Endothelial cell of umbilical vein (primary cell): ENCODE measurements at regions not wholly inside any gene's neighbourhood (a gene's known extent, or its start where the extent isn't known, plus 50 kb on each side); places are given as distances from the start of the nearest gene placed in this dataset.

Source experiments
- BruUV-seq: library from RNA; stranded (reverse); fragments of 400-500 nt; replicated peaks from 2 replicates; lab custom pipeline; 2021; lab: Mats Ljungman, UMichigan
- CTCF ChIA-PET: fragments of 300-600, 350-600 bp; sonication (Branson Sonifier 250); formaldehyde crosslinking; loops from one replicate; lab custom pipeline; 2021; ENCODE audit warnings: antibody characterized with exemption, inconsistent platforms; lab: Charles Lee
- POLR2A ChIA-PET: fragments of 300-600, 350-600 bp; sonication (Branson Sonifier 250); formaldehyde crosslinking; loops from one replicate; lab custom pipeline; 2021; ENCODE audit warnings: antibody characterized with exemption, inconsistent platforms; lab: Charles Lee
- DNase-seq: peaks from one replicate; pipeline ENCODE4 v3.0.0-alpha.2; 2011; ENCODE audit warnings: low read depth, low spot score
- FAIRE-seq: peaks from 2 replicates; lab custom pipeline; 2011; peaks lifted over from hg19 to GRCh38; lab: Jason Lieb, UNC
- H2AFZ ChIP-seq: 2 replicates; pipeline ENCODE4 v1.6.0; 2012; ENCODE audit warnings: low read depth, low read length, control low read depth, inconsistent platforms
- H3K27ac ChIP-seq: 2 replicates; pipeline ENCODE4 v1.5.1; 2011; ENCODE audit warnings: low read depth, mild to moderate bottlenecking, control low read depth, low read length, moderate library complexity; ENCODE audit not compliant: insufficient read depth
- H3K27me3 ChIP-seq, 2 experiments: 2 replicates each; pipeline versions ENCODE4 v1.6.0 to v1.6.1; 2011; ENCODE audit warnings: low read length in 2 of 2, mixed read lengths in 1 of 2; ENCODE audit not compliant: control insufficient read depth in 2 of 2, insufficient read depth in 2 of 2
- H3K36me3 ChIP-seq, 2 experiments: 2 replicates in 1 of 2; 3 replicates in 1 of 2; pipeline ENCODE4 v1.5.1; 2011; ENCODE audit warnings: low read length in 2 of 2, mild to moderate bottlenecking in 1 of 2, moderate library complexity in 1 of 2; ENCODE audit not compliant: control insufficient read depth in 2 of 2, insufficient read depth in 2 of 2; ENCODE audit errors: extremely low read depth in 1 of 2
- H3K4me1 ChIP-seq: 3 replicates; pipeline ENCODE4 v1.5.1; 2011; ENCODE audit warnings: mild to moderate bottlenecking, low read length; ENCODE audit not compliant: control insufficient read depth, insufficient read depth; ENCODE audit errors: extremely low read depth
- H3K4me2 ChIP-seq: 2 replicates; pipeline ENCODE4 v1.6.1; 2011; ENCODE audit warnings: low read length, control low read depth, mixed read lengths; ENCODE audit not compliant: insufficient read depth
- H3K4me3 ChIP-seq, 3 experiments: fragments of 200-600 bp in 1 of 3; sonication (generic), shearing (Covaris generic) in 1 of 3; replicated peaks in 1 of 3; 2 replicates each; pipeline ENCODE4 v1.5.1; 2011 to 2016; ENCODE audit warnings: control low read depth in 3 of 3, low read length in 3 of 3, mild to moderate bottlenecking in 2 of 3, inconsistent platforms in 1 of 3, low read depth in 1 of 3, moderate library complexity in 1 of 3; ENCODE audit not compliant: insufficient read depth in 1 of 3
- H3K79me2 ChIP-seq: 2 replicates; pipeline ENCODE4 v1.6.0; 2012; ENCODE audit warnings: low read length, inconsistent platforms; ENCODE audit not compliant: control insufficient read depth, insufficient read depth
- H3K9ac ChIP-seq: replicated peaks from 2 replicates; pipeline ENCODE3; 2011; ENCODE audit warnings: low read length, control low read depth; ENCODE audit not compliant: insufficient read depth; ENCODE audit errors: extremely low read depth
- H3K9me1 ChIP-seq: replicated peaks from 3 replicates; pipeline ENCODE4 v1.6.0; 2011; ENCODE audit warnings: mild to moderate bottlenecking, low read length; ENCODE audit not compliant: control insufficient read depth, insufficient read depth; ENCODE audit errors: extremely low read depth
- H3K9me3 ChIP-seq: replicated peaks from 2 replicates; pipeline ENCODE4 v1.5.1; 2012; ENCODE audit warnings: low read length, inconsistent platforms; ENCODE audit not compliant: control insufficient read depth, insufficient read depth
- H4K20me1 ChIP-seq: replicated peaks from 2 replicates; pipeline ENCODE3; 2011; ENCODE audit warnings: mild to moderate bottlenecking, low read length; ENCODE audit not compliant: control insufficient read depth, insufficient read depth; ENCODE audit errors: extremely low read depth
- CTCF ChIP-seq, 2 donors: IDR thresholded peaks; 1 replicate in 1 of 2; 2 replicates in 1 of 2; pipeline ENCODE4 v1.5.1; 2011; ENCODE audit warnings: low read length in 2 of 2, mild to moderate bottlenecking in 2 of 2, moderate library complexity in 2 of 2, control low read depth in 1 of 2, inconsistent platforms in 1 of 2, low read depth in 1 of 2; ENCODE audit not compliant: insufficient read depth in 1 of 2; ENCODE audit errors: extremely low read depth in 1 of 2
- EZH2 ChIP-seq: IDR thresholded peaks from 2 replicates; pipeline ENCODE4 v1.6.1; 2012; ENCODE audit warnings: borderline replicate concordance, low read depth, mild to moderate bottlenecking, moderate library complexity, low read length, inconsistent platforms; ENCODE audit not compliant: severe bottlenecking
- FOS ChIP-seq: IDR thresholded peaks from 2 replicates; pipeline ENCODE4 v1.6.1; 2011; ENCODE audit warnings: mild to moderate bottlenecking, low read length, moderate library complexity, borderline replicate concordance; ENCODE audit not compliant: insufficient read depth
- GATA2 ChIP-seq: IDR thresholded peaks from 2 replicates; pipeline ENCODE4 v1.7.0; 2011; ENCODE audit warnings: low read depth, mild to moderate bottlenecking, moderate library complexity, mixed read lengths, low read length; ENCODE audit not compliant: insufficient read length, insufficient read depth
- JUN ChIP-seq: IDR thresholded peaks from 2 replicates; pipeline ENCODE4 v1.6.1; 2011; ENCODE audit warnings: borderline replicate concordance, low read depth; ENCODE audit not compliant: insufficient read length, insufficient read depth
- MAX ChIP-seq: IDR thresholded peaks from 2 replicates; pipeline ENCODE4 v1.6.1; 2011; ENCODE audit not compliant: insufficient read depth, insufficient read length
- MYC ChIP-seq: IDR thresholded peaks from one replicate; pipeline ENCODE4 v1.6.1; 2011; ENCODE audit warnings: mild to moderate bottlenecking, low read depth, low read length
- POLR2A ChIP-seq: IDR thresholded peaks from 2 replicates; pipeline ENCODE4 v1.6.1; 2012; ENCODE audit warnings: low read depth, mild to moderate bottlenecking, control low read depth, low read length
- POLR2AphosphoS5 ChIP-seq: IDR thresholded peaks from 2 replicates; pipeline ENCODE4 v1.6.1; 2012; ENCODE audit warnings: low read depth, mild to moderate bottlenecking, control low read depth, low read length, moderate library complexity; ENCODE audit not compliant: insufficient read depth
- dilution Hi-C: fragments of 300-500 bp; cut with MboI; formaldehyde crosslinking; loops from one replicate; pipeline ENCODE4 v1.15.0; 2019; ENCODE audit warnings: low sequenced_read_pairs; ENCODE audit not compliant: extremely low pct_ligation_motif_present
- intact Hi-C: fragments of 100-400 bp; cut with micrococcal nuclease; formaldehyde crosslinking; loops from one replicate; pipeline ENCODE4 v1.10.0; 2022

GRCh38 chr5:58074717-58075116 is 385.2 kb downstream of the PLK2 start:
- Histone ChIP-seq H3K27me3 (no peaks in the 10 kb centered on the region), H3K4me1 (peaks cover 3% of the 10 kb centered on the region), H3K4me3 (no peak overlapping the region), H3K9me1 (no peaks in the 10 kb centered on the region), H4K20me1 (no peaks in the 10 kb centered on the region), H3K4me2 (no peak overlapping the region), H3K9me3 (no peaks in the 10 kb centered on the region), H3K27ac (no peak overlapping the region), H3K9ac (no peak overlapping the region), H2AFZ (no peak overlapping the region), H3K36me3 (no peaks in the 10 kb centered on the region), H3K79me2 (no peaks in the 10 kb centered on the region)
- BruUV-seq, result no TSS peak
- no peak for FAIRE-seq
- POLR2A ChIA-PET, result no interaction called here
- TF ChIP-seq MAX (no peak), MYC (no peak), EZH2 (no peak), GATA2 (no peak)
- CTCF ChIA-PET, result interaction anchor here (0.8 to 1.2 kb wide), 5 partner anchors 10 to 576 kb away, joined by 3 read pairs; no protein-coding TSS in a partner anchor
- intact Hi-C loops, result no loop called here
- DNase-seq, result no peak
- dilution Hi-C loops, result no loop called here

- ChIA-PET CTCF (interaction anchor here (0.8 to 1.3 kb wide), 6 partner anchors 10 to 575 kb away, joined by 3 to 4 read pairs (median 3); no protein-coding TSS in a partner anchor), POLR2A (no interaction called here)
- no peaks in the 10 kb centered on the region for H3K27me3 ChIP-seq
- H3K4me3 ChIP-seq, result no peak overlapping the region
- H3K27ac ChIP-seq, result no peak overlapping the region
- DNase-seq (no peak), FAIRE-seq (no peak)
- no peak overlapping the region for H3K9ac ChIP-seq
- intact Hi-C loops, result no loop called here
- BruUV-seq, result no TSS peak
- H3K9me1 ChIP-seq, result no peaks in the 10 kb centered on the region
- H3K4me2 ChIP-seq, result no peak overlapping the region
- no peaks in the 10 kb centered on the region for H3K79me2 ChIP-seq
- H3K4me1 ChIP-seq, result peaks cover 3% of the 10 kb centered on the region
- dilution Hi-C loops, result no loop called here
- TF ChIP-seq EZH2 (no peak), POLR2A (no peak), CTCF (IDR thresholded peaks at IDR 0.05; ENCODE audit: extremely low read depth in 1 of 2, insufficient read depth in 1 of 2, low read depth in 1 of 2, low read length in 2 of 2) (no peak), FOS (no peak), POLR2AphosphoS5 (no peak), JUN (no peak), MYC (no peak), MAX (no peak), GATA2 (no peak)
- H3K9me3 ChIP-seq, result no peaks in the 10 kb centered on the region
- H4K20me1 ChIP-seq, result no peaks in the 10 kb centered on the region
- no peaks in the 10 kb centered on the region for H3K36me3 ChIP-seq
- no peak overlapping the region for H2AFZ ChIP-seq
Observed at GRCh38 chr5:58074222-58074621, 385.7 kb downstream of the PLK2 start.
